SU-DHL-6 (cell line): ENCODE measurements at regions not wholly inside any gene's neighbourhood (a gene's known extent, or its start where the extent isn't known, plus 50 kb on each side); places are given as distances from the start of the nearest gene placed in this dataset.

Source experiments
- H2AFZ ChIP-seq: fragments of 200-600 bp; sonication (generic); 2 replicates; pipeline ENCODE4 v1.6.1; 2014; ENCODE audit warnings: low read depth, mild to moderate bottlenecking, moderate library complexity, mixed read lengths, antibody characterized with exemption, low read length; ENCODE audit not compliant: severe bottlenecking
- H3F3A ChIP-seq: fragments of 200-600 bp; shearing (Covaris generic); 2 replicates; pipeline ENCODE4 v1.6.0; 2016; ENCODE audit warnings: antibody characterized with exemption, mild to moderate bottlenecking; ENCODE audit not compliant: insufficient read depth
- H3K27ac ChIP-seq: fragments of 200-600 bp; sonication (generic); 2 replicates; pipeline ENCODE4 v1.5.1; 2016; ENCODE audit warnings: low read depth, mild to moderate bottlenecking, low read length, moderate library complexity, mixed read lengths
- H3K27me3 ChIP-seq: fragments of 200-600 bp; sonication (generic), shearing (Covaris generic); 2 replicates; pipeline ENCODE4 v1.6.0; 2014; ENCODE audit warnings: mild to moderate bottlenecking, low read length
- H3K36me3 ChIP-seq: fragments of 200-600 bp; sonication (generic); 2 replicates; pipeline ENCODE4 v1.6.1; 2014; ENCODE audit warnings: mild to moderate bottlenecking, low read length, mixed read lengths
- H3K4me2 ChIP-seq: fragments of 300-600, 200-600 bp; shearing (Covaris generic), sonication (generic); 2 replicates; pipeline ENCODE4 v1.6.0; 2014; ENCODE audit warnings: low read length, low read depth, mild to moderate bottlenecking; ENCODE audit not compliant: poor library complexity, severe bottlenecking
- H3K4me3 ChIP-seq: fragments of 200-600 bp; sonication (generic); 2 replicates; pipeline ENCODE4 v1.5.1; 2014; ENCODE audit warnings: antibody characterized with exemption, low read length, mild to moderate bottlenecking, mixed read lengths; ENCODE audit not compliant: insufficient read depth, poor library complexity, severe bottlenecking
- H3K79me2 ChIP-seq: fragments of 200-600 bp; sonication (generic); 2 replicates; pipeline ENCODE4 v1.6.1; 2014; ENCODE audit warnings: mild to moderate bottlenecking, low read length, moderate library complexity; ENCODE audit not compliant: insufficient read depth
- H3K9ac ChIP-seq: fragments of 200-600 bp; sonication (generic); 2 replicates; pipeline ENCODE4 v1.7.0; 2014; ENCODE audit warnings: mild to moderate bottlenecking, low read length
- H3K9me2 ChIP-seq: fragments of 200-600 bp; sonication (generic); replicated peaks from 2 replicates; pipeline ENCODE4 v1.6.1; 2014; ENCODE audit warnings: low read length; ENCODE audit not compliant: insufficient read depth
- H3K9me3 ChIP-seq: fragments of 200-600 bp; sonication (generic); 2 replicates; pipeline ENCODE4 v1.6.1; 2014; ENCODE audit warnings: low read length, mixed read lengths; ENCODE audit not compliant: insufficient read depth
- H4K20me1 ChIP-seq: fragments of 200-600 bp; sonication (generic); 2 replicates; pipeline ENCODE4 v1.6.1; 2014; ENCODE audit warnings: low read depth, mild to moderate bottlenecking, antibody characterized with exemption, low read length, moderate library complexity, mixed read lengths
- CTCF ChIP-seq: fragments of 200-600 bp; sonication (generic); IDR thresholded peaks from one replicate; pipeline ENCODE4 v1.5.1; 2017; ENCODE audit warnings: antibody characterized with exemption, mild to moderate bottlenecking, low read length, moderate library complexity; ENCODE audit not compliant: insufficient read depth, poor library complexity, severe bottlenecking
- EZH2phosphoT487 ChIP-seq: fragments of 200-600 bp; sonication (generic), shearing (Covaris generic); conservative IDR thresholded peaks from 2 replicates; pipeline ENCODE4 v1.6.1; 2018; ENCODE audit warnings: mild to moderate bottlenecking, antibody characterized with exemption, low read length, moderate library complexity, mixed read lengths

- Histone ChIP-seq H3K36me3 (no peaks in the 10 kb centered on the region), H3K27ac (no peak overlapping the region), H3K9ac (no peak overlapping the region), H2AFZ (no peak overlapping the region), H3K9me3 (no peaks in the 10 kb centered on the region), H4K20me1 (no peaks in the 10 kb centered on the region), H3K4me2 (no peak overlapping the region), H3F3A (no peaks in the 10 kb centered on the region), H3K27me3 (no peaks in the 10 kb centered on the region), H3K4me3 (no peak overlapping the region), H3K9me2 (no peaks in the 10 kb centered on the region), H3K79me2 (no peaks in the 10 kb centered on the region)
- TF ChIP-seq CTCF (no peak), EZH2phosphoT487 (no peak)
Observed at GRCh38 chr5:26761446-26761845, 276.9 kb downstream of the CDH9 start.

GRCh38 chr5:26761045-26761444, 277.3 kb downstream of the CDH9 start:
- Histone ChIP-seq H4K20me1 (no peaks in the 10 kb centered on the region), H3K9me2 (no peaks in the 10 kb centered on the region), H3K9ac (no peak overlapping the region), H3K36me3 (no peaks in the 10 kb centered on the region), H3F3A (no peaks in the 10 kb centered on the region), H3K4me2 (no peak overlapping the region), H3K27me3 (no peaks in the 10 kb centered on the region), H2AFZ (no peak overlapping the region), H3K79me2 (no peaks in the 10 kb centered on the region), H3K4me3 (no peak overlapping the region), H3K27ac (no peak overlapping the region), H3K9me3 (no peaks in the 10 kb centered on the region)
- no peak for TF ChIP-seq CTCF
- TF ChIP-seq EZH2phosphoT487, result no peak

GRCh38 chr5:26757941-26758340, 280.4 kb downstream of the CDH9 start:
- H3K4me3 ChIP-seq, result no peak overlapping the region
- H3K9ac ChIP-seq, result no peak overlapping the region
- no peaks in the 10 kb centered on the region for H3K9me3 ChIP-seq
- H2AFZ ChIP-seq, result no peak overlapping the region
- no peaks in the 10 kb centered on the region for H4K20me1 ChIP-seq
- TF ChIP-seq CTCF, result no peak
- TF ChIP-seq EZH2phosphoT487, result no peak
- no peak overlapping the region for H3K27ac ChIP-seq
- no peak overlapping the region for H3K4me2 ChIP-seq
- no peaks in the 10 kb centered on the region for H3F3A ChIP-seq
- no peaks in the 10 kb centered on the region for H3K36me3 ChIP-seq
- H3K79me2 ChIP-seq, result no peaks in the 10 kb centered on the region
- H3K9me2 ChIP-seq, result no peaks in the 10 kb centered on the region
- no peaks in the 10 kb centered on the region for H3K27me3 ChIP-seq
